K562 (cell line): ENCODE measurements at regions not wholly inside any gene's neighbourhood (a gene's known extent, or its start where the extent isn't known, plus 50 kb on each side); places are given as distances from the start of the nearest gene placed in this dataset.
A peak's percentile ranks its signal among the peaks of the same experiment; 100 is the strongest.

ENCODE experiments used
- ATAC-seq: fragments of 200-7000 bp; cut with Tn5 transposase; 3 replicates; pipeline ENCODE4 v1.9.1; 2020; ENCODE audit warnings: moderate library complexity
- BruUV-seq: library from RNA; stranded (reverse); fragments of 400-500 nt; replicated peaks from 2 replicates; lab custom pipeline; 2021; lab: Mats Ljungman, UMichigan
- CTCF ChIA-PET: fragments of 300-600 bp; formaldehyde crosslinking; extraction: SDS; loops from one replicate; lab custom pipeline; 2021; ENCODE audit warnings: low intra/inter-chr PET ratio; lab: Yijun Ruan, JAX
- POLR2A ChIA-PET: fragments of 300-600, 350-650 bp; sonication (Branson Sonifier 250); formaldehyde crosslinking; extraction: SDS; loops from one replicate; lab custom pipeline; 2021; ENCODE audit warnings: antibody characterized with exemption, inconsistent platforms; lab: Yijun Ruan, JAX
- DNase-seq, 4 experiments: peaks; one replicate each; pipeline versions ENCODE4 v3.0.0 to v3.0.0-alpha.2; 2011 to 2018; ENCODE audit warnings: low spot score in 3 of 4, mixed read lengths in 3 of 4; ENCODE audit errors: extremely low read depth in 1 of 4
- FAIRE-seq: peaks from 2 replicates; lab custom pipeline; 2011; peaks lifted over from hg19 to GRCh38; lab: Jason Lieb, UNC
- H2AFZ ChIP-seq: 2 replicates; pipeline ENCODE4 v1.6.0; 2011; ENCODE audit warnings: low read depth, low read length, control low read depth, inconsistent platforms
- H3K27ac ChIP-seq: fragments of 200-600 bp; 3 replicates; pipeline ENCODE4 v1.8.0; 2011; ENCODE audit warnings: low read depth, mild to moderate bottlenecking, control low read depth, inconsistent platforms, low read length, moderate library complexity, mixed read lengths; ENCODE audit errors: extremely low read depth
- H3K27me3 ChIP-seq, 2 experiments: fragments of 300-600 bp in 1 of 2; 2 replicates in 1 of 2; 3 replicates in 1 of 2; pipeline versions ENCODE4 v1.6.0 to v1.8.0; 2011; ENCODE audit warnings: inconsistent platforms in 2 of 2, low read length in 2 of 2, mild to moderate bottlenecking in 1 of 2, mixed read lengths in 1 of 2, moderate library complexity in 1 of 2; ENCODE audit not compliant: control insufficient read depth in 2 of 2, insufficient read depth in 2 of 2
- H3K36me3 ChIP-seq: fragments of 300-600 bp; 3 replicates; pipeline ENCODE4 v1.8.0; 2011; ENCODE audit warnings: mild to moderate bottlenecking, low read length, inconsistent platforms; ENCODE audit not compliant: control insufficient read depth, insufficient read depth
- H3K4me1 ChIP-seq, 2 experiments: fragments of 200-600 bp in 1 of 2; replicated peaks in 1 of 2; 2 replicates in 1 of 2; 3 replicates in 1 of 2; pipeline versions ENCODE4 v1.5.1 to v1.8.0; 2011; ENCODE audit warnings: inconsistent platforms in 2 of 2, low read length in 2 of 2, mild to moderate bottlenecking in 1 of 2, mixed read lengths in 1 of 2, moderate library complexity in 1 of 2; ENCODE audit not compliant: control insufficient read depth in 2 of 2, insufficient read depth in 2 of 2
- H3K4me2 ChIP-seq: 2 replicates; pipeline ENCODE4 v1.6.1; 2011; ENCODE audit warnings: low read length, control low read depth, inconsistent platforms, mixed read lengths; ENCODE audit not compliant: insufficient read depth
- H3K4me3 ChIP-seq: fragments of 200-600 bp; sonication (generic), shearing (Covaris generic); 2 replicates; pipeline ENCODE4 v1.5.1; 2016; ENCODE audit warnings: control low read depth, inconsistent platforms
- H3K79me2 ChIP-seq: fragments of 200-600 bp; 3 replicates; pipeline ENCODE4 v1.8.0; 2011; ENCODE audit warnings: low read length, inconsistent platforms; ENCODE audit not compliant: control insufficient read depth, insufficient read depth
- H3K9ac ChIP-seq, 2 experiments: 2 replicates each; pipeline versions ENCODE4 v1.6.0 to v1.6.1; 2011; ENCODE audit warnings: low read depth in 2 of 2, low read length in 2 of 2, control low read depth in 1 of 2, inconsistent platforms in 1 of 2, mild to moderate bottlenecking in 1 of 2, mixed read lengths in 1 of 2; ENCODE audit not compliant: insufficient read depth in 1 of 2
- H3K9me1 ChIP-seq: one replicate; pipeline ENCODE4 v1.6.0; 2011; ENCODE audit warnings: inconsistent platforms, mild to moderate bottlenecking, low read length, moderate library complexity; ENCODE audit not compliant: control insufficient read depth, insufficient read depth
- H3K9me3 ChIP-seq: replicated peaks from 2 replicates; pipeline ENCODE4 v1.5.1; 2011; ENCODE audit warnings: low read depth, low read length, inconsistent platforms; ENCODE audit not compliant: control insufficient read depth, insufficient read depth
- H4K20me1 ChIP-seq: replicated peaks from 2 replicates; pipeline ENCODE4 v1.6.1; 2011; ENCODE audit warnings: low read length, inconsistent platforms, mixed read lengths; ENCODE audit not compliant: control insufficient read depth, insufficient read depth
- C11orf30 ChIP-seq: fragments of 450-650 bp; IDR thresholded peaks from 2 replicates; pipeline ENCODE4 v1.6.1; 2016; ENCODE audit warnings: low read depth, mild to moderate bottlenecking
- CBFA2T2 ChIP-seq: fragments of 450-650 bp; conservative IDR thresholded peaks from 2 replicates; pipeline ENCODE4 v1.6.1; 2017; ENCODE audit warnings: mild to moderate bottlenecking
- CBX1 ChIP-seq: sonication (generic); IDR thresholded peaks from 2 replicates; pipeline ENCODE4 v1.6.1; 2016; ENCODE audit warnings: antibody characterized with exemption, low read depth, mild to moderate bottlenecking
- E2F1 ChIP-seq: sonication (generic); formaldehyde crosslinking; IDR thresholded peaks from 2 replicates; pipeline ENCODE4 v1.8.1; 2023; ENCODE audit warnings: mild to moderate bottlenecking, missing genetic modification reagents, moderate library complexity
- EWSR1 ChIP-seq: fragments of 450-650 bp; IDR thresholded peaks from 2 replicates; pipeline ENCODE4 v1.6.1; 2018; ENCODE audit warnings: borderline replicate concordance, mild to moderate bottlenecking, low read depth, moderate library complexity; ENCODE audit not compliant: partially characterized antibody
- FIP1L1 ChIP-seq: fragments of 200-400 bp; formaldehyde crosslinking; IDR thresholded peaks from 2 replicates; pipeline ENCODE4 v1.6.1; 2018; ENCODE audit warnings: mild to moderate bottlenecking, low read depth, low read length; ENCODE audit not compliant: poor library complexity, severe bottlenecking
- KDM4B ChIP-seq, 2 experiments: fragments of 450-650 bp in 1 of 2; sonication (generic) in 1 of 2; IDR thresholded peaks; 2 replicates each; pipeline ENCODE4 v1.6.1; 2016 to 2017; ENCODE audit warnings: borderline replicate concordance in 2 of 2, antibody characterized with exemption in 1 of 2, low read depth in 1 of 2, mild to moderate bottlenecking in 1 of 2
- MAFG ChIP-seq: fragments of 450-650 bp; conservative IDR thresholded peaks from 2 replicates; pipeline ENCODE4 v1.6.1; 2016; ENCODE audit warnings: missing genetic modification characterization, missing compliant biosample characterization
- PTTG1 ChIP-seq: fragments of 450-650 bp; IDR thresholded peaks from 2 replicates; pipeline ENCODE4 v1.6.1; 2016; ENCODE audit warnings: low read depth, mild to moderate bottlenecking, missing genetic modification characterization, missing compliant biosample characterization
- RBBP5 ChIP-seq: fragments of 200-600 bp; sonication (generic); IDR thresholded peaks from 2 replicates; pipeline ENCODE4 v1.6.1; 2012; ENCODE audit warnings: borderline replicate concordance, mild to moderate bottlenecking, low read length, control low read depth, inconsistent platforms; ENCODE audit not compliant: insufficient read depth, poor library complexity, severe bottlenecking
- ZNF282 ChIP-seq: sonication (generic); formaldehyde crosslinking; IDR thresholded peaks from 2 replicates; pipeline ENCODE4 v1.8.1; 2023; ENCODE audit warnings: missing genetic modification reagents
- ZNF316 ChIP-seq: fragments of 450-650 bp; IDR thresholded peaks from 2 replicates; pipeline ENCODE4 v1.6.1; 2016
- WGBS: fragments of 100-300 bp; shearing (Covaris generic); methylation state at CpG from one replicate; pipeline ENCODE4 v1.1.6; 2016; ENCODE audit warnings: low coverage, mixed read lengths; ENCODE audit not compliant: insufficient coverage; ENCODE audit errors: missing lambda C conversion rate; 5-methylcytosine and 5-hydroxymethylcytosine counted together
- in situ Hi-C: fragments of 300-500 bp; cut with MboI; formaldehyde crosslinking; loops from 4 replicates; pipeline ENCODE4 v1.15.0; 2018; ENCODE audit warnings: inconsistent platforms, mixed read lengths
- intact Hi-C: fragments of 100-400 bp; cut with micrococcal nuclease; formaldehyde crosslinking; loops from 2 replicates; pipeline ENCODE4 v1.14.2; 2022

- H3K27ac ChIP-seq: no peak overlapping the region
- no peaks in the 10 kb centered on the region for H3K9me3 ChIP-seq
- DNase-seq: no peak
- intact Hi-C loops (no loop called here), in situ Hi-C loops (no loop called here)
- no peaks in the 10 kb centered on the region for H3K36me3 ChIP-seq
- H3K9ac ChIP-seq: no peak overlapping the region
- no peaks in the 10 kb centered on the region for H3K79me2 ChIP-seq
- H3K4me2 ChIP-seq: no peak overlapping the region
- FAIRE-seq: no peak
- H3K9me1 ChIP-seq: no peaks in the 10 kb centered on the region
- H3K4me3 ChIP-seq: no peak overlapping the region
- CTCF ChIA-PET: no interaction called here
- no TSS peak for BruUV-seq
- TF ChIP-seq E2F1 (CRISPR knock-in tag) (no peak), ZNF316 (peak; percentile 70), MAFG (tag) (peak; percentile 21; the same call in 1 of the 2 replicates), ZNF282 (CRISPR knock-in tag) (no peak), C11orf30 (peak; percentile 18; the same call in 1 of the 2 replicates), RBBP5 (no peak), KDM4B (IDR thresholded peaks at IDR 0.05; ENCODE audit: borderline replicate concordance in 2 of 2, low read depth in 1 of 2) (no peak), EWSR1 (no peak), PTTG1 (tag) (no peak), FIP1L1 (no peak), CBFA2T2 (no peak), CBX1 (no peak)
- H4K20me1 ChIP-seq: no peaks in the 10 kb centered on the region
- no peaks in the 10 kb centered on the region for H3K4me1 ChIP-seq
- no peak for ATAC-seq
- no peaks in the 10 kb centered on the region for H3K27me3 ChIP-seq
- POLR2A ChIA-PET: no interaction called here
- 7% methylated on average over 1 of the region's 1 CpG for WGBS
- no peak overlapping the region for H2AFZ ChIP-seq
These were observed 71.2 kb upstream of the PDE7B start for GRCh38 chr6:135780326-135780725.
